ENCODE measurements at regions not wholly inside any gene's neighbourhood (a gene's known extent, or its start where the extent isn't known, plus 50 kb on each side); places are given as distances from the start of the nearest gene placed in this dataset.

GRCh38 chr4:115249808-115250207 lies 136.4 kb upstream of the NDST4 start:
- TF ChIP-seq TAF1 (IDR thresholded peaks at IDR 0.05; ENCODE audit: borderline replicate concordance, insufficient read depth, low read length) (no peak), SIN3A (IDR thresholded peaks at IDR 0.05; ENCODE audit: borderline replicate concordance, insufficient read depth, low read length) (no peak), REST (IDR thresholded peaks at IDR 0.05; ENCODE audit: insufficient read depth in 1 of 2, low read depth in 2 of 2, low read length in 2 of 2) (no peak), POLR2AphosphoS5 (IDR thresholded peaks at IDR 0.05; ENCODE audit: low read depth, low read length) (no peak), FOXP2 (optimal IDR thresholded peaks at IDR 0.05; ENCODE audit: borderline replicate concordance, extremely low read depth, extremely low read length, insufficient read depth) (no peak)

GRCh38 chr4:115234405-115235093 lies 121.1 kb upstream of the NDST4 start:
- TF ChIP-seq SIN3A (IDR thresholded peaks at IDR 0.05; ENCODE audit: borderline replicate concordance, insufficient read depth, low read length): no peak
- no peak for TF ChIP-seq FOXP2 (optimal IDR thresholded peaks at IDR 0.05; ENCODE audit: borderline replicate concordance, extremely low read depth, extremely low read length, insufficient read depth)
- TF ChIP-seq TAF1 (IDR thresholded peaks at IDR 0.05; ENCODE audit: borderline replicate concordance, insufficient read depth, low read length): no peak
- no peak for TF ChIP-seq REST (IDR thresholded peaks at IDR 0.05; ENCODE audit: insufficient read depth in 1 of 2, low read depth in 2 of 2, low read length in 2 of 2)
- no peak for TF ChIP-seq POLR2AphosphoS5 (IDR thresholded peaks at IDR 0.05; ENCODE audit: low read depth, low read length)

- TF ChIP-seq SIN3A (IDR thresholded peaks at IDR 0.05; ENCODE audit: borderline replicate concordance, insufficient read depth, low read length): no peak
- TF ChIP-seq REST (IDR thresholded peaks at IDR 0.05; ENCODE audit: insufficient read depth in 1 of 2, low read depth in 2 of 2, low read length in 2 of 2): no peak
- TF ChIP-seq FOXP2 (optimal IDR thresholded peaks at IDR 0.05; ENCODE audit: borderline replicate concordance, extremely low read depth, extremely low read length, insufficient read depth): no peak
- no peak for TF ChIP-seq TAF1 (IDR thresholded peaks at IDR 0.05; ENCODE audit: borderline replicate concordance, insufficient read depth, low read length)
- TF ChIP-seq POLR2AphosphoS5 (IDR thresholded peaks at IDR 0.05; ENCODE audit: low read depth, low read length): no peak
Measured at GRCh38 chr4:115233600-115233999, 120.2 kb upstream of the NDST4 start.

- TF ChIP-seq FOXP2 (optimal IDR thresholded peaks at IDR 0.05; ENCODE audit: borderline replicate concordance, extremely low read depth, extremely low read length, insufficient read depth) (no peak), POLR2AphosphoS5 (IDR thresholded peaks at IDR 0.05; ENCODE audit: low read depth, low read length) (no peak)
Measured at GRCh38 chr4:115229873-115230272, 116.5 kb upstream of the NDST4 start.

GRCh38 chr4:115228851-115229250 lies 115.4 kb upstream of the NDST4 start:
- TF ChIP-seq FOXP2 (optimal IDR thresholded peaks at IDR 0.05; ENCODE audit: borderline replicate concordance, extremely low read depth, extremely low read length, insufficient read depth) (no peak), SIN3A (IDR thresholded peaks at IDR 0.05; ENCODE audit: borderline replicate concordance, insufficient read depth, low read length) (no peak), TAF1 (IDR thresholded peaks at IDR 0.05; ENCODE audit: borderline replicate concordance, insufficient read depth, low read length) (no peak), POLR2AphosphoS5 (IDR thresholded peaks at IDR 0.05; ENCODE audit: low read depth, low read length) (no peak), REST (IDR thresholded peaks at IDR 0.05; ENCODE audit: insufficient read depth in 1 of 2, low read depth in 2 of 2, low read length in 2 of 2) (no peak)

All from PFSK-1 (cell line).